SK-N-MC (cell line): ENCODE measurements at regions not wholly inside any gene's neighbourhood (a gene's known extent, or its start where the extent isn't known, plus 50 kb on each side); places are given as distances from the start of the nearest gene placed in this dataset.

Experiments
- EZH2 ChIP-seq: fragments of 200-600 bp; sonication (generic); IDR thresholded peaks from one replicate; pipeline ENCODE4 v1.6.1; 2017; ENCODE audit warnings: antibody characterized with exemption
- FOXP2 ChIP-seq: optimal IDR thresholded peaks from 2 replicates; pipeline ENCODE3; 2011; ENCODE audit warnings: mild to moderate bottlenecking, moderate library complexity; ENCODE audit not compliant: insufficient read depth; ENCODE audit errors: extremely low read length, control extremely low read depth
- POLR2AphosphoS5 ChIP-seq: IDR thresholded peaks from 2 replicates; pipeline ENCODE4 v1.6.1; 2012; ENCODE audit warnings: mild to moderate bottlenecking, low read depth, low read length, borderline replicate concordance

DNA sequence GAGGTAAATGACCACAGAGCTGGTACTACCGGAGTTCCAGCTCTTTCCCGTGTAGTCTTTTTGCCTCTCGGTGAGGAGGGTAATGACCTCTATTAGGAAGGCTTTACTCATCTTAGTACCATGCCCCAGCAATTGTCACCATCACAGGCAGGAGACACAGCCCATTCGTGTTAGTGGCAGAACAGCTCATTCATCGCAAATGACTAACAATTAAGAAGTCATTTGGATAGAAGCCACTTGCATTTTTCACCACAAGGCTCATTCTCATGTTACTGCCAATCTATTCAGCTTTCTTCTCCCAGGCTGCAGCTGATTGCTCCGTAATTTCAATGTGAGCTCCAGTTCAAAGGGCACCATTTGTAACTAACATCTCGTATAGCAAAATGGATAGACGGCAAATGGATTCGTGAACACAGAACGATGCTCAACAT lies 718.8 kb upstream of the TMEM132C start:
- TF ChIP-seq EZH2 (no peak), POLR2AphosphoS5 (no peak), FOXP2 (no peak)
